H7 (cell line): ENCODE measurements at regions not wholly inside any gene's neighbourhood (a gene's known extent, or its start where the extent isn't known, plus 50 kb on each side); places are given as distances from the start of the nearest gene placed in this dataset.
A peak's percentile ranks its signal among the peaks of the same experiment; 100 is the strongest.

Experiments used
- DNase-seq: peaks from one replicate; pipeline ENCODE4 v3.0.0; 2012
- H3K27me3 ChIP-seq: 2 replicates; pipeline ENCODE4 v1.6.0; 2011; ENCODE audit warnings: mild to moderate bottlenecking, low read length; ENCODE audit not compliant: control insufficient read depth, insufficient read depth
- H3K36me3 ChIP-seq: replicated peaks from 2 replicates; pipeline ENCODE4 v1.5.1; 2011; ENCODE audit warnings: low read length; ENCODE audit not compliant: control insufficient read depth, insufficient read depth
- H3K4me3 ChIP-seq: 2 replicates; pipeline ENCODE4 v1.5.1; 2011; ENCODE audit warnings: low read depth, mild to moderate bottlenecking, control low read depth, low read length, moderate library complexity; ENCODE audit not compliant: insufficient read depth

DNA sequence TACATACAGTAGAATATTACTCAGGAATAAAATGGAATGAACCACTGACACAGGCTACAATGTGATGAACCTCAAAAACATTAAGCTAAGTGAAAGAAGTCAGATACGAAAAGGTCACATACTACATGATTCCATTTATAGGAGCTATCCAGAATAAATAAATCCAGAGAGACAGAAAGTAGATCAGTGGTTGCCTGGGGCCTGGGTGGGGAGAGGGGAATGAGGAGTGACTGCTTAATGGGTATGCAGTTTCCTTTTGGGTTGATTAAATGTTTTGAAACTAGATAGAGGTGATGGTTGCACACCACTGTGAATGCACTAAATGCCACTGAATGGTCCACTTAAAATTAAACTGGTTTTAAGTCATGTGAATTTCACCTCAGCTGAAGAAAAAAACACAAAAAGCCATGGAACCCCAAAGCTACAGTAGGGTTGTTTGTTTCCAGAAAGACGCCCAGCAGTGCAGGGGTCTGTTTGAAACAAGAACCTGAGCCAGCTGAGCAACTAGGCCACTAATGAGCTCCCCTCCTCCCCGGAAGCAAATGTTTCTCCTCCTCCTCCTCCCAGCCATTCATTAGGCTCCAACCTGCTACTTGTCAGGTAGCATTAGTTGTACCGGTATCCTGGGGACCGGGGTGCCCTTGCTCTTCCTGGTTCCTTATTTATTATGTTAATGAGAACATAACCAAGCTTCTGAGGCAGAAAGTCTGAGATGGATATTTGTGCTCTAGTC, 168.4 kb downstream of the EVX1 start:
- DNase-seq, result peak; percentile 26
- no peaks in the 10 kb centered on the region for H3K27me3 ChIP-seq
- no peak overlapping the region for H3K4me3 ChIP-seq
- no peaks in the 10 kb centered on the region for H3K36me3 ChIP-seq

GRCh38 chr7:27412164-27412563, 169.6 kb downstream of the EVX1 start:
- Histone ChIP-seq H3K36me3 (no peaks in the 10 kb centered on the region), H3K4me3 (no peak overlapping the region), H3K27me3 (no peaks in the 10 kb centered on the region)
- DNase-seq, result no peak

DNA sequence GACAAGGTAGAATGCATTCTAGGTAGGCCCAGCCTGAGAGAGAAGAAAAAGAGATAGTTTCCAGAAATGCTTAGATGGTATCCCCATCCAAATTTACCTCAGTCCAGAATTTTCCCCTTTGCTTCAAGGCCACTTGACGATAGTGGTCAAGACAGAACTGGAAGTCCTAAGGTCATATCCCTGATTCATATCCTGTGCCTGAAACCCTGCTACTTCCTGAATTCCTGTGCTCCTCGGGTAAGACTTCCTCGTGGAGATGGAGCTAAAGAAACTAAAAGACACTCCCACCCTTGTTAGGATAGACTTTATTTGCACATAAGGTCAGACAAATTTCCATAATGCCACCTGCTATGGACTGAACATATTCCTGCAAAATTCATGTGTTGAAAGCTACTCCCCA, 175.9 kb downstream of the EVX1 start:
- H3K27me3 ChIP-seq, result no peaks in the 10 kb centered on the region
- no peaks in the 10 kb centered on the region for H3K36me3 ChIP-seq
- H3K4me3 ChIP-seq, result no peak overlapping the region
- DNase-seq, result no peak

DNA sequence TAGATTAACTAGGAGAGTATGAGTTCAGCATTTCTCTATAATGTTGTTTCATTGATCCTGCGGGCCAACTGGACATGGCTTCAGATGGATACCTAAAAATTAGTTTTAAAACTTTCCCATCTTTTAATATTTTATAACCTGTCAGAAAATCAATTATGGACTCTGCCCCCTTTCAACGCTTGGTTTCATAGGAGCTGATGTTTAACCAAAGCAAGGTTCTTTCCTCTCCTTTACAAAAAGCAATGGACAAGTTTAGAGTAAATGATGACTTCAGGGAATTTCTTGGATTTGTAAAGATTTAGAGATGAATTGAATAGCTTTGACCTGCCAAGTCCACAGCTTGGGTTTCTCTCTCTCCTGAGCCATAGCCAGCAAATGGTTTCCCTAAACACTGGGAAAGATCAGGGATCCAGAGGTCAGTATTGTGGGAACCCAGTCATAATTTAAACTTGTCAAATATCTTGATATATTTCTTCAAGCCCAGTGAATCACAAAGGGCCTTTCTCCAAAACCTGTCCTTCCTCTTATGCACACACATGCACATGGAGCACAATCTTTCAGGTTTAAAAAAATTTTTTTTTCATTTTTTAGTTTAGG, 177.1 kb downstream of the EVX1 start:
- DNase-seq, result no peak
- Histone ChIP-seq H3K27me3 (no peaks in the 10 kb centered on the region), H3K4me3 (no peak overlapping the region), H3K36me3 (no peaks in the 10 kb centered on the region)

- H3K36me3 ChIP-seq, result no peaks in the 10 kb centered on the region
- no peaks in the 10 kb centered on the region for H3K27me3 ChIP-seq
- H3K4me3 ChIP-seq, result no peak overlapping the region
- no peak for DNase-seq
These were observed 178.1 kb downstream of the EVX1 start for GRCh38 chr7:27420702-27421101.

GRCh38 chr7:27423290-27423689, 180.7 kb downstream of the EVX1 start:
- no peak for DNase-seq
- H3K4me3 ChIP-seq, result no peak overlapping the region
- H3K36me3 ChIP-seq, result no peaks in the 10 kb centered on the region
- no peaks in the 10 kb centered on the region for H3K27me3 ChIP-seq

- Histone ChIP-seq H3K27me3 (no peaks in the 10 kb centered on the region), H3K36me3 (no peaks in the 10 kb centered on the region), H3K4me3 (no peak overlapping the region)
- no peak for DNase-seq
These were observed 181.2 kb downstream of the EVX1 start for GRCh38 chr7:27423821-27424220.

- Histone ChIP-seq H3K4me3 (no peak overlapping the region), H3K27me3 (no peaks in the 10 kb centered on the region), H3K36me3 (no peaks in the 10 kb centered on the region)
- no peak for DNase-seq
These were observed 181.6 kb downstream of the EVX1 start for GRCh38 chr7:27424231-27424630.

DNA sequence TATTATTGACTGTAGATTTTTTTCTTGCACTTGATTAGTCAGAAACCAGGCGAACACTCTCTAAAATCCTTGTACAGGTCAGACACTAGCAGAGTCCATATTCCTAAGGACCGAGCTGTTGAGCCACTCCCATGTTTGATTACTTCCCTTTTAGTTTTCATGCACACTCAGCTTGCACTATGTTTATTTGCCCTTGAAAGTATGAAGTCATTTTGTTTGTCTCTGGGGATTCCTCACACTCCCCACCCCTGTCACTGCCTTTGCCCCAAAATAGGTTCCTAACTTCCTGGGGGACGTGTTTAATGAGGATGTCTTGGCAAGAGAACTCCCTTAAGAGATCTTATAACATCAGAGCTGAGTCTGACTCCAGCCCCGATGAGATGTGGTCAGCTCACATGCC, 182.1 kb downstream of the EVX1 start:
- H3K36me3 ChIP-seq, result no peaks in the 10 kb centered on the region
- DNase-seq, result no peak
- no peaks in the 10 kb centered on the region for H3K27me3 ChIP-seq
- H3K4me3 ChIP-seq, result no peak overlapping the region

DNA sequence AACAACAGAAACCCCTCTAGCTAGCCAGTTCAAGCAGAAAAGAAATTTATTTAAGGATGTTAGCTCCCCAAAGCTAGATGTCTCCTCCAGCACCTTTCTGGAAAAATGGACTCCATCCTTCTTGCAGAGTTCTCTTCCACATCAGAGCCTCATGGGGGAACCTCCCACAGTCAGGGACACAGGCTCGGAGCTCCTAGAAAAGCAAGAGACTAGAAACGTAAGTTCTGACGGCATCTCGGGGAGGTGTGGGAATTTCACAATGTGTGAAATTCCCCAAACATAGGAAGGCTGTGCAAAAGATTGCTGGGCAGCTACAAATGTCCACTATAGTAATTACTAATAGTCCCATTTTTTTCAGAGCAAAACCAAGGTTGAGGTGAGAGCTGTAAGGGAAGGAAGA, 184.8 kb downstream of the EVX1 start:
- Histone ChIP-seq H3K27me3 (no peaks in the 10 kb centered on the region), H3K4me3 (no peak overlapping the region), H3K36me3 (no peaks in the 10 kb centered on the region)
- DNase-seq, result no peak

DNA sequence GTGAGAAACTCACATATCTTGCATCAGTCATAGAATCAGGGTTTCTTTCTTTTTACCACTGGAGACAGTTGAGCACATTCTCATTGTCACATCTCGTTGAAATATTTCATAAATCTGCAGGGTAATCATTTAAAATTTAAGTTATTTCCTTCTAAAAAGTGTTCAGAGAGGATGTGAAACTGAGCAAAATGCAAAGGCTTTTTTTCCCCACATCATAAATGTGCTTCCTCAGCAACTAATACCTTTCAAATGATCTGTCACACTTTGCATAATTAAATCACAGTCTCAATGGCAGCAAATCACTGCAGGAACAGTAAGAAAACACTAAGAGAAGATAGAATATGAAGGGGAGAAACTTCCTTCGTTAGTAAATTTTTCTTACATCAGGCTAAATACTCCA, 187.5 kb downstream of the EVX1 start:
- Histone ChIP-seq H3K36me3 (no peaks in the 10 kb centered on the region), H3K4me3 (no peak overlapping the region), H3K27me3 (no peaks in the 10 kb centered on the region)
- no peak for DNase-seq

DNA sequence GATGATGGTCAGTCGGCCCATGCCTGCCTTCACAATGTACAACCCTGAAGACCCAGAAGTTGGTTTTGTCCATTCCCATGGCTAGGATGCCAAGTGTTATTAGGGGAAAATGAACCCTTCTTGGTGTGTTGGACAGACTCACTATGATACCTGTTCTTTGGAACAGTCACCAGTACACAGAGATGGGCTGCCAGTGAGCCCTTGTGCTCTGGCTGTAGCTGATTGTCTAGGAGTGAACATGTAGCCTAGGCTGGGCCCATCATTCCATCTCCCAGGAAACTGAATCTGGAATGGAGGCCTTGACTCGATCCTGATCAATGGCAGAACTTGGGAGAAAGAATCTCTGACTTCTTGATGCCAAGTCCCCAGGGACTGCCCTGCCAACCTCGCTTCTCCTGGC, 188.9 kb downstream of the EVX1 start:
- no peaks in the 10 kb centered on the region for H3K27me3 ChIP-seq
- DNase-seq, result no peak
- no peak overlapping the region for H3K4me3 ChIP-seq
- H3K36me3 ChIP-seq, result no peaks in the 10 kb centered on the region

DNA sequence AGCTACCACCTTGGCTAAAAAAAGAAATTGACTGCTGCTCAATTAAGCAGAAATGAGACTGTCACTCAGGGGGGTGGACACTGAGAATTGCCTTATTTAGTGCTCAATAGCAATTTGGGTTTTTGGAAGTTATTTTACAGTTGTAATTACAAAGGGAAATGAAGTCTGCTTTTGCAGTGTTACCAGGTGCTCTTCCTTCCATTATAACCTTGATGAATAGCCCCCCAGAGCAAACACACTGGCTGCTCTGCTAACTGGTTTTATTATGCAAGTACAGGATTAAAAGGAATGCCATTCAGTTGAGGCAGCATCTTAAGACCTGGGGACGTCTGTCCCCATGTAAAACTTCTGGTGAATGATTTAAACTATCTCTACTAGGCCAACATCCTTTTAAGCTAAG, 191.0 kb downstream of the EVX1 start:
- DNase-seq, result no peak
- no peaks in the 10 kb centered on the region for H3K27me3 ChIP-seq
- H3K4me3 ChIP-seq, result no peak overlapping the region
- no peaks in the 10 kb centered on the region for H3K36me3 ChIP-seq

DNA sequence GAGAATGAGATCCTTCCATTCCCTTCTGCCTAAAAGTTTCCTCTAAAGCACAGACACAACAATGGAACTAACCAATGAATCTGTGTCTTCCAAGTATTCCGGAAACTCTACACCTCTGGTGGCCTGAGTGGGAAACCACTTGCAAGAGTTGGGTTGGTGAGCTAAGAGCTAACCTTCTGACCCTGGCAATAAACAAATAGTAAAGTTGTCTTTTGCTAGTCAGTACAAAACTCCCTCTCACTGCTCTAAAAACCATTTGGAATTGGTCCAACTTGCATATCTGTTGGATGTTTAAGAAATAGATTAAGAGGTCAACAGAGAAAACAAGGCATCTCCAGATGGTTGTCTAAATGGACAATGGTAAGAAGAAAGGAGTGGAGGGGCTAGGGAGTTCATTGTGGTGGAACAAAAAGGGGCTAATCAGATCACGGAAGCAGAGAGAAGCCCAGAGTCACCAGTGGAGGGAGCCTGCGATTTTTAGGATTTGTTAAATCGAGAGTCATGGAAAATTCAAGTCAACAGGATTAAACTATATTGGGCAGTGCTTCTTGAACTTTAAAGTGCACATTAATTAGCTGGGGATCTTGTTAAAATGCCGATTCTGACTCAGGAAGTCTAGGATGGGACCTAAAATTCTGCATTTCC, 192.3 kb downstream of the EVX1 start:
- no peaks in the 10 kb centered on the region for H3K27me3 ChIP-seq
- no peak for DNase-seq
- no peaks in the 10 kb centered on the region for H3K36me3 ChIP-seq
- H3K4me3 ChIP-seq, result no peak overlapping the region

GRCh38 chr7:27435461-27435860, 192.9 kb downstream of the EVX1 start:
- H3K36me3 ChIP-seq, result no peaks in the 10 kb centered on the region
- H3K4me3 ChIP-seq, result no peak overlapping the region
- no peaks in the 10 kb centered on the region for H3K27me3 ChIP-seq
- DNase-seq, result no peak
